GM19395 (cell line): ENCODE measurements at regions not wholly inside any gene's neighbourhood (a gene's known extent, or its start where the extent isn't known, plus 50 kb on each side); places are given as distances from the start of the nearest gene placed in this dataset.

Experiments used
- ATAC-seq: cut with Tn5 transposase; IDR thresholded peaks from one replicate; pipeline ENCODE4 v1.9.1; 2021; ENCODE audit warnings: mild to moderate bottlenecking, moderate library complexity; ENCODE audit not compliant: unreplicated experiment

GRCh38 chr16:62585041-62585545 lies 548.9 kb upstream of the CDH8 start:
- ATAC-seq: no peak

GRCh38 chr16:62583414-62583813 lies 547.2 kb upstream of the CDH8 start:
- ATAC-seq: no peak

- ATAC-seq: no peak
These were observed 537.2 kb upstream of the CDH8 start for GRCh38 chr16:62573466-62573865.

GRCh38 chr16:62568926-62569325 lies 532.7 kb upstream of the CDH8 start:
- ATAC-seq: no peak

GRCh38 chr16:62565706-62566105 lies 529.5 kb upstream of the CDH8 start:
- no peak for ATAC-seq

GRCh38 chr16:62564291-62564690 lies 528.1 kb upstream of the CDH8 start:
- no peak for ATAC-seq

- ATAC-seq: no peak
These were observed 525.9 kb upstream of the CDH8 start for GRCh38 chr16:62562121-62562520.

- no peak for ATAC-seq
These were observed 513.6 kb upstream of the CDH8 start for GRCh38 chr16:62549875-62550274.

- ATAC-seq: no peak
These were observed 511.9 kb upstream of the CDH8 start for GRCh38 chr16:62548095-62548494.

- ATAC-seq: no peak
These were observed 510.5 kb upstream of the CDH8 start for GRCh38 chr16:62546701-62547100.

- ATAC-seq: no peak
These were observed 508.8 kb upstream of the CDH8 start for GRCh38 chr16:62545039-62545438.

- no peak for ATAC-seq
These were observed 507.3 kb upstream of the CDH8 start for GRCh38 chr16:62543516-62543915.

- ATAC-seq: no peak
These were observed 503.4 kb upstream of the CDH8 start for GRCh38 chr16:62539657-62540056.

GRCh38 chr16:62530426-62530825 lies 494.2 kb upstream of the CDH8 start:
- ATAC-seq: no peak

- ATAC-seq: no peak
These were observed 479.8 kb upstream of the CDH8 start for GRCh38 chr16:62516001-62516400.

GRCh38 chr16:62503073-62503472 lies 466.8 kb upstream of the CDH8 start:
- ATAC-seq: no peak

- ATAC-seq: no peak
These were observed 442.7 kb upstream of the CDH8 start for GRCh38 chr16:62478903-62479458.

- no peak for ATAC-seq
These were observed 441.6 kb upstream of the CDH8 start for GRCh38 chr16:62477796-62478195.

- no peak for ATAC-seq
These were observed 439.3 kb upstream of the CDH8 start for GRCh38 chr16:62475573-62475972.

GRCh38 chr16:62462971-62463370 lies 426.7 kb upstream of the CDH8 start:
- ATAC-seq: no peak

GRCh38 chr16:62450291-62450690 lies 414.1 kb upstream of the CDH8 start:
- no peak for ATAC-seq

GRCh38 chr16:62445909-62446308 lies 409.7 kb upstream of the CDH8 start:
- no peak for ATAC-seq

GRCh38 chr16:62424206-62424605 lies 388.0 kb upstream of the CDH8 start:
- ATAC-seq: no peak
